ENCODE measurements at regions not wholly inside any gene's neighbourhood (a gene's known extent, or its start where the extent isn't known, plus 50 kb on each side); places are given as distances from the start of the nearest gene placed in this dataset.
A peak's percentile ranks its signal among the peaks of the same experiment; 100 is the strongest.

DNA sequence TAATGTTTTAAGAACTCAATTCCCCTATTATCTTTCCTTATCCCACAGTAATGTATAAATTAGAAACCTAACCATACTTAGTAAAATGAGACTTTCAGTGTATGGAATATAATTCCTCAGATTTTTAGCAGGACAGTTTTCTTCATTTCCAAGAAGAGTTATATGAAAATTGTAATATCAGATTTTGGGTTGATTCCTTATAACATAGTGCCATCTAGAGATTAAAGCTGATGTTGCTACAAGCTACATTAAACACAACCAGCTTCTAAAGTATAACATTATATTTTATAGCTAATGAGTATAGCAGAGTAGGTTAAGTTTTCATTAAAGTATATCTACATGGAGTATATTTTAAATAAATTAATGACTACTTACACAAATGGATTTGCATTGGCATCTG, 99.7 kb upstream of the MIR17HG start:
- Histone ChIP-seq H3K27ac (ENCODE audit: low read depth, low read length) (no peak overlapping the region), H3K9ac (ENCODE audit: low read length) (no peak overlapping the region), H3K9me3 (ENCODE audit: control insufficient read depth in 1 of 2, insufficient read depth in 1 of 2, low read depth in 1 of 2, low read length in 2 of 2) (0 out of 4 replicates have a peak, but pooled peaks cover 0 to 4% of the 10 kb centered on the region in 2 experiments), H3K4me1 (ENCODE audit: control insufficient read depth in 1 of 2, insufficient read depth in 2 of 2, low read length in 2 of 2) (no peaks in the 10 kb centered on the region), H4K20me1 (ENCODE audit: insufficient read depth) (no peaks in the 10 kb centered on the region), H3K36me3 (ENCODE audit: control insufficient read depth in 1 of 2, insufficient read depth in 2 of 2, low read length in 2 of 2) (no peaks in the 10 kb centered on the region), H3K4me2 (ENCODE audit: low read length) (no peak overlapping the region), H3K4me3 (replicated peaks in 1 of 2; ENCODE audit: low read depth in 1 of 2, low read length in 2 of 2) (no peak overlapping the region), H2AFZ (ENCODE audit: low read depth, low read length, poor library complexity, severe bottlenecking) (no peak overlapping the region), H3K27me3 (ENCODE audit: insufficient read depth, low read length) (peaks cover 6% of the 10 kb centered on the region), H3K9me2 (ENCODE audit: insufficient read depth) (no peaks in the 10 kb centered on the region), H3K79me2 (ENCODE audit: insufficient read depth, low read length) (no peaks in the 10 kb centered on the region)
- intact Hi-C loops (cut with micrococcal nuclease) = loop anchor here (5.0 kb wide), 1 partner anchor 115 kb away; no protein-coding TSS in a partner anchor
- no peak for TF ChIP-seq SP1 (IDR thresholded peaks at IDR 0.05; ENCODE audit: low read depth)
- TF ChIP-seq, protein P1, sequence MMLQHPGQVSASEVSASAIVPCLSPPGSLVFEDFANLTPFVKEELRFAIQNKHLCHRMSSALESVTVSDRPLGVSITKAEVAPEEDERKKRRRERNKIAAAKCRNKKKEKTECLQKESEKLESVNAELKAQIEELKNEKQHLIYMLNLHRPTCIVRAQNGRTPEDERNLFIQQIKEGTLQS (IDR thresholded peaks at IDR 0.05) = no peak
- TF ChIP-seq, protein P2, sequence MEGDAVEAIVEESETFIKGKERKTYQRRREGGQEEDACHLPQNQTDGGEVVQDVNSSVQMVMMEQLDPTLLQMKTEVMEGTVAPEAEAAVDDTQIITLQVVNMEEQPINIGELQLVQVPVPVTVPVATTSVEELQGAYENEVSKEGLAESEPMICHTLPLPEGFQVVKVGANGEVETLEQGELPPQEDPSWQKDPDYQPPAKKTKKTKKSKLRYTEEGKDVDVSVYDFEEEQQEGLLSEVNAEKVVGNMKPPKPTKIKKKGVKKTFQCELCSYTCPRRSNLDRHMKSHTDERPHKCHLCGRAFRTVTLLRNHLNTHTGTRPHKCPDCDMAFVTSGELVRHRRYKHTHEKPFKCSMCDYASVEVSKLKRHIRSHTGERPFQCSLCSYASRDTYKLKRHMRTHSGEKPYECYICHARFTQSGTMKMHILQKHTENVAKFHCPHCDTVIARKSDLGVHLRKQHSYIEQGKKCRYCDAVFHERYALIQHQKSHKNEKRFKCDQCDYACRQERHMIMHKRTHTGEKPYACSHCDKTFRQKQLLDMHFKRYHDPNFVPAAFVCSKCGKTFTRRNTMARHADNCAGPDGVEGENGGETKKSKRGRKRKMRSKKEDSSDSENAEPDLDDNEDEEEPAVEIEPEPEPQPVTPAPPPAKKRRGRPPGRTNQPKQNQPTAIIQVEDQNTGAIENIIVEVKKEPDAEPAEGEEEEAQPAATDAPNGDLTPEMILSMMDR (IDR thresholded peaks at IDR 0.05 in 2 of 3, conservative IDR thresholded peaks at IDR 0.05 in 1 of 3; ENCODE audit: borderline replicate concordance in 1 of 3, insufficient read depth in 1 of 3, low read depth in 2 of 3, low read length in 2 of 3) = peak in 1 of 3 experiments; percentile 26; a peak in 1 of 6 replicates
- no peak for TF ChIP-seq FOSL1 (IDR thresholded peaks at IDR 0.05; ENCODE audit: low read depth)
- no peak for TF ChIP-seq CBX3 (IDR thresholded peaks at IDR 0.05; ENCODE audit: low read depth)
- peak; percentile 37 for TF ChIP-seq RAD21 (IDR thresholded peaks at IDR 0.05; ENCODE audit: low read depth)
- DNase-seq (ENCODE audit: low read depth, low spot score) = no peak
- ATAC-seq = no peak
- ChIA-PET RAD21 (ENCODE audit: low non-redundant PET in 1 of 2, low total read pairs in 2 of 2, uncharacterized antibody in 2 of 2, unreplicated experiment in 2 of 2) (interaction anchor here in 1 of 2 experiments (0.7 kb wide), 1 partner anchor 170 kb away, joined by 3 read pairs; no protein-coding TSS in a partner anchor), POLR2A (no interaction called here), CTCF (interaction anchor here (0.5 to 3.0 kb wide), 9 partner anchors 10 to 381 kb away, joined by 3 to 33 read pairs (median 4); no protein-coding TSS in a partner anchor)
- BruUV-seq (replicated peaks) = no TSS peak

DNA sequence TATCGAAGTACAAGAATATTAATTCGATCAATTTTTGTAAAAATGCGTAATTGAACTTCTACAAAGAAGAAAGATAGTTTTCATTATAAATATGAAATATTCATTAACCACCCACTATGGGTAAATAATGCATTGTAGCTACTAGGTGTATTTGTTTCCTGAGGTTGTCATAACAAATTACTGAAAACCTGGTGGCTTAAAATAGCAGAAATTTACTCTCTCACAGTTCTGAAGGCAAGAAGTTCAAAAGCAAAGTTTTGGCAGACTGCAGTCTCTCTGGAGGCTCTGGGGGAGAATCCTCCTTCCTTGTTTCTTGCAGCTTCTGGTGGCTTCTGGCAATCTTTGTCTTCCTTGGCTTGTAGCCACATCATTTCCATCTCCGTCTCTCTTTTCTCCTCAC, 99.2 kb upstream of the MIR17HG start:
- ChIA-PET POLR2A (no interaction called here), CTCF (interaction anchor here (0.5 to 3.0 kb wide), 8 partner anchors 10 to 381 kb away, joined by 3 to 33 read pairs (median 4); no protein-coding TSS in a partner anchor), RAD21 (ENCODE audit: low non-redundant PET in 1 of 2, low total read pairs in 2 of 2, uncharacterized antibody in 2 of 2, unreplicated experiment in 2 of 2) (interaction anchor here in 1 of 2 experiments (0.7 kb wide), 1 partner anchor 171 kb away, joined by 3 read pairs; no protein-coding TSS in a partner anchor)
- H3K36me3 ChIP-seq (ENCODE audit: control insufficient read depth in 1 of 2, insufficient read depth in 2 of 2, low read length in 2 of 2) = no peaks in the 10 kb centered on the region
- no peak overlapping the region for H3K4me3 ChIP-seq (replicated peaks in 1 of 2; ENCODE audit: low read depth in 1 of 2, low read length in 2 of 2)
- H4K20me1 ChIP-seq (ENCODE audit: insufficient read depth) = no peaks in the 10 kb centered on the region
- H3K9me3 ChIP-seq (ENCODE audit: control insufficient read depth in 1 of 2, insufficient read depth in 1 of 2, low read depth in 1 of 2, low read length in 2 of 2) = 0 out of 4 replicates have a peak, but pooled peaks cover 0 to 4% of the 10 kb centered on the region in 2 experiments
- no peak overlapping the region for H2AFZ ChIP-seq (ENCODE audit: low read depth, low read length, poor library complexity, severe bottlenecking)
- TF ChIP-seq, protein P2 (IDR thresholded peaks at IDR 0.05 in 2 of 3, conservative IDR thresholded peaks at IDR 0.05 in 1 of 3; ENCODE audit: borderline replicate concordance in 1 of 3, insufficient read depth in 1 of 3, low read depth in 2 of 3, low read length in 2 of 3) = no peak
- TF ChIP-seq JUND (IDR thresholded peaks at IDR 0.05) (no peak), SIN3A (IDR thresholded peaks at IDR 0.05; ENCODE audit: low read depth) (no peak)
- H3K9ac ChIP-seq (ENCODE audit: low read length) = no peak overlapping the region
- H3K27me3 ChIP-seq (ENCODE audit: insufficient read depth, low read length) = peaks cover 6% of the 10 kb centered on the region
- no peak overlapping the region for H3K27ac ChIP-seq (ENCODE audit: low read depth, low read length)
- BruUV-seq (replicated peaks) = no TSS peak
- H3K4me2 ChIP-seq (ENCODE audit: low read length) = no peak overlapping the region
- intact Hi-C loops (cut with micrococcal nuclease) = loop anchor here (5.0 kb wide), 1 partner anchor 116 kb away; no protein-coding TSS in a partner anchor
- DNase-seq (ENCODE audit: low read depth, low spot score) = no peak
- no peak for ATAC-seq
- no peaks in the 10 kb centered on the region for H3K79me2 ChIP-seq (ENCODE audit: insufficient read depth, low read length)
- no peaks in the 10 kb centered on the region for H3K9me2 ChIP-seq (ENCODE audit: insufficient read depth)
- H3K4me1 ChIP-seq (ENCODE audit: control insufficient read depth in 1 of 2, insufficient read depth in 2 of 2, low read length in 2 of 2) = no peaks in the 10 kb centered on the region

Data from HCT116 (cell line).